GM12878 (cell line): ENCODE measurements at regions not wholly inside any gene's neighbourhood (a gene's known extent, or its start where the extent isn't known, plus 50 kb on each side); places are given as distances from the start of the nearest gene placed in this dataset.

Experiments used
- ATAC-seq: fragments of 200-7000 bp; cut with Tn5 transposase; 3 replicates; pipeline ENCODE4 v1.9.1; 2020; ENCODE audit warnings: mild to moderate bottlenecking, moderate library complexity
- BruUV-seq: library from RNA; stranded (reverse); fragments of 400-500 nt; replicated peaks from 2 replicates; lab custom pipeline; 2021; lab: Mats Ljungman, UMichigan
- CTCF ChIA-PET: fragments of 300-600 bp; sonication (Branson Sonifier 250); formaldehyde crosslinking; extraction: SDS; loops from one replicate; lab custom pipeline; 2021; ENCODE audit warnings: inconsistent platforms; lab: Yijun Ruan, JAX
- POLR2A ChIA-PET: fragments of 350-600 bp; formaldehyde crosslinking; extraction: SDS; loops from one replicate; lab custom pipeline; 2021; ENCODE audit warnings: inconsistent platforms; lab: Charles Lee
- RAD21 ChIA-PET: fragments of 300-600 bp; sonication (Branson Sonifier 250); formaldehyde crosslinking; loops from one replicate; lab custom pipeline; 2023; ENCODE audit warnings: antibody characterized with exemption; ENCODE audit not compliant: unreplicated experiment; lab: Charles Lee
- SMC1A ChIA-PET: fragments of 300-600 bp; sonication (Branson Sonifier 250); formaldehyde crosslinking; loops from one replicate; lab custom pipeline; 2023; ENCODE audit not compliant: unreplicated experiment, uncharacterized antibody; lab: Charles Lee
- DNase-seq: peaks from one replicate; pipeline ENCODE4 v3.0.0-alpha.2; 2011; ENCODE audit warnings: low read depth, low spot score
- FAIRE-seq: peaks from 3 replicates; lab custom pipeline; 2011; peaks lifted over from hg19 to GRCh38; lab: Jason Lieb, UNC
- H2AFZ ChIP-seq: 2 replicates; pipeline ENCODE4 v1.6.0; 2011; ENCODE audit warnings: low read depth, low read length, control low read depth; ENCODE audit not compliant: control insufficient read depth
- H3K27ac ChIP-seq: 2 replicates; pipeline ENCODE4 v1.5.1; 2011; ENCODE audit warnings: control low read depth; ENCODE audit not compliant: control insufficient read depth, insufficient read depth
- H3K27me3 ChIP-seq, 2 experiments: replicated peaks in 1 of 2; 2 replicates each; pipeline versions ENCODE4 v1.6.0 to v1.6.1; 2011; ENCODE audit warnings: low read length in 1 of 2; ENCODE audit not compliant: control insufficient read depth in 2 of 2, insufficient read depth in 2 of 2
- H3K36me3 ChIP-seq, 2 experiments: 2 replicates each; pipeline ENCODE4 v1.5.1; 2011; ENCODE audit warnings: low read length in 1 of 2; ENCODE audit not compliant: control insufficient read depth in 2 of 2, insufficient read depth in 2 of 2
- H3K4me1 ChIP-seq: 2 replicates; pipeline ENCODE4 v1.6.1; 2011; ENCODE audit warnings: mild to moderate bottlenecking, low read length, moderate library complexity, mixed read lengths; ENCODE audit not compliant: control insufficient read depth, insufficient read depth
- H3K4me2 ChIP-seq: 2 replicates; pipeline ENCODE4 v1.6.0; 2011; ENCODE audit warnings: control low read depth; ENCODE audit not compliant: control insufficient read depth, insufficient read depth
- H3K4me3 ChIP-seq: fragments of 200-600 bp; sonication (generic); 2 replicates; pipeline ENCODE4 v1.5.1; 2016
- H3K79me2 ChIP-seq: 2 replicates; pipeline ENCODE4 v1.6.0; 2011; ENCODE audit warnings: low read length; ENCODE audit not compliant: control insufficient read depth, insufficient read depth
- H3K9ac ChIP-seq: 2 replicates; pipeline ENCODE4 v1.8.0; 2011; ENCODE audit warnings: low read length, control low read depth, mixed read lengths; ENCODE audit not compliant: control insufficient read depth, insufficient read depth
- H3K9me3 ChIP-seq: replicated peaks from 3 replicates; pipeline ENCODE4 v1.5.1; 2011; ENCODE audit warnings: mild to moderate bottlenecking, low read length; ENCODE audit not compliant: control insufficient read depth, insufficient read depth
- H4K20me1 ChIP-seq: 2 replicates; pipeline ENCODE4 v1.6.0; 2011; ENCODE audit not compliant: control insufficient read depth, insufficient read depth
- EP300 ChIP-seq, 2 experiments: fragments of 150-350 bp in 1 of 2; IDR thresholded peaks; 2 replicates each; pipeline ENCODE4 v1.6.1; 2011 to 2012; ENCODE audit warnings: low read depth in 2 of 2, low read length in 2 of 2, borderline replicate concordance in 1 of 2, improper control_type of control experiment in 1 of 2, inconsistent platforms in 1 of 2; ENCODE audit not compliant: control insufficient read depth in 1 of 2
- HCFC1 ChIP-seq: fragments of 150-350 bp; IDR thresholded peaks from 2 replicates; pipeline ENCODE4 v1.6.1; 2014; ENCODE audit warnings: low read length
- IRF4 ChIP-seq: IDR thresholded peaks from 2 replicates; pipeline ENCODE4 v1.6.1; 2011; ENCODE audit warnings: low read depth, low read length
- NBN ChIP-seq: fragments of 450-650 bp; IDR thresholded peaks from 2 replicates; pipeline ENCODE4 v1.6.1; 2016
- PKNOX1 ChIP-seq: fragments of 450-650 bp; IDR thresholded peaks from 2 replicates; pipeline ENCODE4 v1.6.1; 2016; ENCODE audit warnings: mild to moderate bottlenecking
- RAD21 ChIP-seq: IDR thresholded peaks from 2 replicates; pipeline ENCODE4 v1.6.1; 2011; ENCODE audit warnings: mild to moderate bottlenecking, low read depth, low read length, moderate library complexity; ENCODE audit not compliant: insufficient read depth
- RAD51 ChIP-seq: fragments of 450-650 bp; IDR thresholded peaks from 2 replicates; pipeline ENCODE4 v1.6.1; 2016; ENCODE audit warnings: moderate library complexity, mild to moderate bottlenecking, inconsistent platforms
- RB1 ChIP-seq: fragments of 450-650 bp; formaldehyde crosslinking; IDR thresholded peaks from 2 replicates; pipeline ENCODE4 v1.6.1; 2017; ENCODE audit warnings: mild to moderate bottlenecking, borderline replicate concordance
- SUPT20H ChIP-seq: IDR thresholded peaks from 2 replicates; pipeline ENCODE4 v1.6.1; 2011; ENCODE audit warnings: low read depth, mild to moderate bottlenecking, low read length, moderate library complexity, borderline replicate concordance; ENCODE audit not compliant: control insufficient read depth
- SUZ12 ChIP-seq: fragments of 200-600 bp; sonication (generic); IDR thresholded peaks from one replicate; pipeline ENCODE4 v1.6.1; 2018; ENCODE audit warnings: antibody characterized with exemption, mild to moderate bottlenecking; ENCODE audit not compliant: unreplicated experiment
- WGBS: methylation state at CpG from one replicate; pipeline ENCODE4 v1.1.6; 2016; ENCODE audit warnings: low lambda C conversion rate; ENCODE audit not compliant: insufficient replicate concordance, insufficient coverage; ENCODE audit errors: missing lambda C conversion rate; 5-methylcytosine and 5-hydroxymethylcytosine counted together
- in situ Hi-C: fragments of 300-500 bp; cut with MboI; formaldehyde crosslinking; loops from 9 replicates; pipeline ENCODE4 v1.14.3; 2018; ENCODE audit warnings: mixed read lengths
- intact Hi-C: fragments of 100-400 bp; cut with micrococcal nuclease; formaldehyde crosslinking; loops from one replicate; pipeline ENCODE4 v1.14.2; 2022; ENCODE audit not compliant: unreplicated experiment

GRCh38 chr15:66623801-66624453 lies 58.1 kb upstream of the LCTL start (continued):
- TF ChIP-seq SUZ12 = no peak
- no peak for TF ChIP-seq RAD51
- TF ChIP-seq IRF4 = no peak
- TF ChIP-seq PKNOX1 = no peak
- TF ChIP-seq RAD21 = no peak
- no peak for TF ChIP-seq HCFC1

GRCh38 chr15:66625531-66625930 lies 59.7 kb upstream of the LCTL start:
- Histone ChIP-seq H2AFZ (no peak overlapping the region), H3K27ac (no peak overlapping the region), H3K79me2 (no peaks in the 10 kb centered on the region), H3K4me3 (no peak overlapping the region), H4K20me1 (no peaks in the 10 kb centered on the region), H3K9ac (no peak overlapping the region), H3K36me3 (no peaks in the 10 kb centered on the region), H3K4me1 (no peaks in the 10 kb centered on the region), H3K9me3 (no peaks in the 10 kb centered on the region), H3K4me2 (no peak overlapping the region), H3K27me3 (peaks cover 0 to 6% of the 10 kb centered on the region in 2 experiments; a peak in 3 of 4 replicates)
- ChIA-PET SMC1A (no interaction called here), POLR2A (no interaction called here), RAD21 (no interaction called here), CTCF (interaction anchor here (1.3 kb wide), 1 partner anchor 15 kb away, joined by 5 read pairs; no protein-coding TSS in a partner anchor)
- TF ChIP-seq NBN (no peak), EP300 (IDR thresholded peaks at IDR 0.05; ENCODE audit: borderline replicate concordance in 1 of 2, control insufficient read depth in 1 of 2, low read depth in 2 of 2, low read length in 2 of 2) (no peak), IRF4 (no peak), RB1 (no peak), SUPT20H (no peak)
- BruUV-seq = no TSS peak
- no peak for DNase-seq
- FAIRE-seq = no peak
- intact Hi-C loops (no loop called here), in situ Hi-C loops (no loop called here)
- ATAC-seq = no peak
- WGBS = 100% methylated on average over 1 of the region's 1 CpG
